GM21786 (cell line): ENCODE measurements at regions not wholly inside any gene's neighbourhood (a gene's known extent, or its start where the extent isn't known, plus 50 kb on each side); places are given as distances from the start of the nearest gene placed in this dataset.

Experiments used
- ATAC-seq: cut with Tn5 transposase; IDR thresholded peaks from one replicate; pipeline ENCODE4 v1.9.1; 2021; ENCODE audit not compliant: unreplicated experiment

DNA sequence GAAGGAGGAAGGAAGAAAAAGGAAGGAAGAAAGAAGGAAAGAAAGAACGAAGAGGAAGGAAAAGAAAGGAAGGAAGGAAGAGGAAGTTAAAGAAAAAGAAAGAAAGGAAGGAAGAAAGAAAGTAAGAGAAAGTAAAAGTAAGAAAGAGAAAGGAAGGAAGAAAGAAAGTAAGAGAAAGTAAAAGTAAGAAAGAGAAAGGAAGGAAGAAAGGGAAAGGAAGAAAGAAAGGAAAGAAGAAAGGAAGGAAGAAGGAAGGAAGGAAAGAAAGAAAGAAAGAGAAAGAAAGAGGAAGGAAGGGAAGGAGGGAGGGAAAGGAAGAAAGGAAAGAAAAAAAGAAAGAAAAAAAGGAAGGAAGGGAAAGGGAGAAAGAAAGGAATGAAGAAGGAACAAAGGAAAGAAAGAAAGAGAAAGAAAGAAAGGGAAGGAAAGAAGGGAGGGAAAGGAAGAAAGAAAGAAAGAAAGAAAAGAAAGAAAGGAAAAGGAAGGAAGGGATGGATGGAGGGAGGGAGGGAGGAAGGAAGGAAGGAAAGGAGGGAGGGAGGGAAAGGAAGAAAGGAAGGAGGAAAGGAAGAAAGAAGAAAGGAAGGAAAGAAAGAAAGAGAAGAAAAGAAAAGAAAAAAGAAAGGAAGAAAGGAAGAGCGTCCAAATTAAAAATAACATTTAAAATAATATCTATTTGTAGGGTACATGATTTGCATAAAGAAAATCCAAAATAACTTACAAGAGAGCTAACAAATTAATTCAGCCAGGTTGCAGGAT is 827.9 kb downstream of the TSN start:
- ATAC-seq, result no peak

GRCh38 chr2:122590524-122590923 is 835.1 kb downstream of the TSN start:
- no peak for ATAC-seq

- no peak for ATAC-seq
Measured at GRCh38 chr2:122595065-122595464, 839.6 kb downstream of the TSN start.

DNA sequence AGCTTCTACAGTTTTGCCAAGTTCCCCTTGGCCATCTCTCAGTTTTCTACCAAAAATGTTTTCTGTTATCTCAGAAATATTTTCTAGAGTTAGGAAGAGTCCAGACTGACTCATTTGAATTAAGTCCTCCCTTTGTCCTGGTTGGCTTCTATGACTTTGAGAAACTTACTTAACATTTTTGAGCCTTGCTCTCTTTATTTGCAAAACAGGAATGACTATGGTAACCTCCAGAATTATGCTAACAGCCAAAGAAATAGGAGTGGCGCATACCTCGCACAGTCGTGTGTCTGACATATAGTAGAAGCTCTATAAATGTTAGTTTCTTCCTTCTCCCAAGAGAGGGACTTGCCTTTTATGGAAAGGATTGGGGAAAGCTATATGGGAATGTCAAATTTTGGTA is 841.1 kb downstream of the TSN start:
- ATAC-seq, result no peak

DNA sequence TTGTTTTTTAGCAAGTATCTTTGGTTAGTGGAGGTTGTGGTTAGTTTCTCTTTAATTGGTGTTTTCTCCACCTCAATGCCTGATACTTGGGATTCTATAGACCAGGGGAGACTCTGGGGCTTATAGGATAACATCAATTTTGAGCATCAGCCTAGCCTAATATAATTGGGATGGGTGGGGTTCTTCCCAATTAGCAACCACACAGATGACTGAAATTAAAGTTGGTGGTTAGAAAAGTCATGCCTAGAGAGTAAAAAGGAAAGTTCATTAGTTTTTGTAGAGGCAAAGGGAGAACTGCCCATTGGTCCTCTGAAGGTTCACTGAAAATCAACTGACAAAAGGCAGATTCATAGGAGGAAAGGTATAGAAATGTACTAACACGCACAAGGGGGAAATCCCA is 843.3 kb downstream of the TSN start:
- ATAC-seq, result no peak

DNA sequence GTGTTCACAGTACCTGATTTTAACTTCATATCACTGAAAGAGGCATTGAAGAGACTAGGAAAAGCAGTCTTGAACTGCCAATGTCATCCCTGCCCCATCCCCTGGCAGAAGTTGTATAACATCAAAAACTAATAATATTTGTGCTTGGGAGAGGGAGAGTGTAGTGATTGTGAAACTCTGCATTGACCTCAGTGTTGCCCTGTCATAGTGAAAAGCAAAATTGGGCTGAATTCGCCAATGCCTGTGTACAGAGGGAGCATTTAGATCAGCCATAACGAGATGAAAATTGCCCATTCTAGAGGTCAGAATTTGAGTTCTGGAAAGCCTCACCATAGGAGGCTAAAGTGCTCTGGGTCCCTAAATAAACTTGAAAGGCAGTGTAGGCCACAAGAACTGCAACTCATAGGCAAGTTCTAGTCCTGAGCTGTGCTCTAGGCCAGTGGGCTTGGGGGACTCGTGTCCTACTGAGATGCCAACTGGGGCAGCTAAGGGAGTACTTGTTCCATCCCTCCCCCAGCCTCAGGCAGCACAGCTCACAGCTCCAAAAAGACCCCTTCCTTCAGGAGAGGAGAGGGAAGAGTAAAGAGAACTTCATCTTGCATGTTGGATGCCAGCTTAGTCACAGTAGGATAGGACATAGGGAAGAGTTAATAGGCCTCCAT is 855.6 kb downstream of the TSN start:
- ATAC-seq, result no peak

- ATAC-seq, result no peak
Measured at GRCh38 chr2:122622934-122623333, 867.5 kb downstream of the TSN start.

DNA sequence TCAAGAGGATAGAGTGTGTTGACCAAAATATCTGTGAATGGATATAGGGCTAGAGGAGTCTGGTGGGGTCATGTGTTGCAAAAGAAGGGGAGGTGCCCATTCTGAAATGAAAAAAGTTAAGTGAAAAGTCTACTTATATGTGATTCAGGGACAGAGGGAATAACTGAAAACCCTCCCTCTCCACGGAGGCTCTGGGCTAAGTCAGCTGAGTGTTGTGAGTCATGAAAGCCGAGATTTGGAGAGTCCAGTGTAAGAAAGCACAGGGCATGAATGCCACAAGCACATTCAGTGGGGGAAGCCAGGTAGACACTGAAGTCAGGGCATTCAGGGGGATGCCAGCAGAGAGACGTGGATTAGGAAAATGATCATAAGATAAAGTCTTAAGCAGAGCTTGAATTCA is 871.9 kb downstream of the TSN start:
- ATAC-seq, result no peak

DNA sequence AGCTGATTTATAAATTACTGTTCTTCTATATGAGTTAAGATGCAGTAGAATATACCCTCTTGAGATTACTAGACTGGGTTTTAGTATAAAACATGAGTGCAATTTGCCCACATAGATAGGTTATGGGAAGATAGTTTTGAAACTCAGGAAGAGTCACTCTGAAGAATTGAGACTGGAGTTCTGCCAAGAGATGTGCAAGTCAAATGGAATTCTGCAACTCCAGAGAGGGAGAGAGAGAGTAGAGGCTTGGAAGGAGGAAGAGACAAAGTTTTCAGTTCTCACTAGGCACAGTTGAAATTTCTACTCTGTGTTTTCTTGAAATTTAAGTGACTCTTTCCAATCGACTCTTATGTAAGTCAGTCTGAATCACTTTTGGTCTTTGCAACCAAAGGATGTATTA is 878.8 kb downstream of the TSN start:
- ATAC-seq, result no peak

DNA sequence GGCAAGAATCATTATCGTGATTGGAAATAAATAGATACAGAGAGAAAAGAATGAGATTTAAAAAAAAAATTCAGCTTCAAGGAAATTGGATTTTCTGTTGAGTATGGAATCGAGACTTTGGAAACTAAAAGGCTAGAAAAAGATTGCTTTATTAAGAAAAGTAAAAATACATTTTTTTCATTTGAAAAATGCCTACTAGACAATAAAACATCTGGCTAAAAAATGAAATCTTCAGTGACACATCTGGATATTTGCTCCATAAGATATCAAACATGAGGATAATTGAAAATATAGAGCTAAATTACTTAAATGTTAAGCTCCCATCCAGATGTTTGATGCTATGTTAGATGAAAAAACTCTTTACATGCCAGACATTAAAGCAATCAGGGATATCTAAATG is 879.5 kb downstream of the TSN start:
- no peak for ATAC-seq

DNA sequence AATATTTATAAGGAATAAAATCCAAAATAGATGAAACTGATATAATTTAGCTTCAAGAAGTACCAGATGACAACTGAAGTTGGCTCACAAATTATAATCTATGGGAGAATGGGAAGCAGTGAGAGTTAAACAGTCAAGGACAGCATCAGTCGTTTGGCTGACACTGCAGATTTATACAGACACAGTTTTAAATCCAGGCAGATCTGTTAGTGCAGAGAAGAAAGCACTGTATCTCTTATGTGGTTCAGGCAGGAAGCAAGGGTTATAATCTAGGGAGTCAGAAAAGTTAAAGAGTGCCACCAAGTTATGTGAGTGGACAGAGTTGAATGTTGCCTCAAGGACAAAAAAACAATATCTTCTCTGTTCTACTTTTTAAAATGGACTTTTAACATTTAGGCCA is 880.2 kb downstream of the TSN start:
- no peak for ATAC-seq

DNA sequence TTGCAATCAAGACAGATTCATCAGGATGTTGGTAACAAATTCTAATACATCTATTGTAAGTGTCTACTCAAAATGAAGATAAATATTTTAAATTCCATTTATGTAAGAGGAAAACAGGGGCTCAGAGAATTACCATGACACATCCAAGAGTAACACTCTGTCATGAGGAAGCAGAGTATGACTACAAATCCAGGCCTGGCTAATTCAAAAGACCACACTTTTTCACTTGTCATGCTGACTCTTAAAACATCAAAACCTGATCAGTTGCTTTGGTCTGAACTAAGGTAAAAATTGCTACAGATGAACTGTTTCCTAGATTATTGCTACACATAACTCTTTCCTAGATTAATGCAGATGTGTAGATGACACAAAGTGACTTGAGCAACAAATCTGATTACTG is 880.6 kb downstream of the TSN start:
- ATAC-seq, result no peak

DNA sequence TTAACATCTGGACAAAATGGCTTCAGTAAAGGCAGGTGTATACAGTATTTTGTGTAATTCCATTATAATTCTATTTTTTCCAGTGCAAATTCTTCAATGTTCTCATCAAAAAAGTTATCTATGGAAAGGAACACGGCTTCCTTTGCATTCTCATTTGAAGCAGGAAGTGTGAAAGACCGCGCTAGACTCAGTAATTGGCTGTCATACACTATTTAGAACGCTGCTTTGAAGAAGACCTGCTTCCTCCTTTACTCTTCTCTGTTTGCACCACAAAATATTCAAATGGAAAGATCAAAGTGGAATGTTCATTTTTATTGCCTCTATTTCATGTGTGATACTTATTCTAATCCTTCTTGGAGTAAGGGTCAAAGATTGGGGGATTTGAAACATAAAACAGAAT is 883.7 kb downstream of the TSN start:
- no peak for ATAC-seq

- no peak for ATAC-seq
Measured at GRCh38 chr2:122639711-122640110, 884.3 kb downstream of the TSN start.

DNA sequence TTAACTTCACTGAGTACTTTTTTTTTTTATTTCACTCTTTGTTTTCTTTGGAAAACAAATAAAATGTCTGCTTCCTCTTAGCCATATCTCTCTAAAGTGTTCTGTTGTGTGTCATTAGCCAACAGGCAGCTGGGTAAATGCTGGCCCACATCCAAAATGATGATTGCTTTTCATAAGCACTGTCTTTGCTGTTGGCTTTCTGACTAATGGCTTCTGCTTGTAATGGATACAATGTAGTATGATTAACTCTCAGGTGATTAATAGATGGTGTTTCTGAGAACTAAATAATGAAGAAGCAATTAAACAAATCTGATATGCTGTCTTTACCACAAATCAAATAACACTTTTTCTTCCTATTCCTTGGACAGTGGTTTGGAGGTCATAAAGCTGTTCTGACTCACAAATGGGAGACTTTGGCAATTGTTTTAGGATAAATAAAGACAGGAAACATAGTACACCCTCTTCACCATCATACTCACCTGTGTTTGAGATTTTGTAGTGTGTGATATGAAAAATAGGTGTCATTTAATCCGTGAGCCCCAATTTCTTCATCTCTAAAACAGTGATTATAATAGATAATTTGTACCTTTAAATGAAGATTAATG is 888.4 kb downstream of the TSN start:
- no peak for ATAC-seq

DNA sequence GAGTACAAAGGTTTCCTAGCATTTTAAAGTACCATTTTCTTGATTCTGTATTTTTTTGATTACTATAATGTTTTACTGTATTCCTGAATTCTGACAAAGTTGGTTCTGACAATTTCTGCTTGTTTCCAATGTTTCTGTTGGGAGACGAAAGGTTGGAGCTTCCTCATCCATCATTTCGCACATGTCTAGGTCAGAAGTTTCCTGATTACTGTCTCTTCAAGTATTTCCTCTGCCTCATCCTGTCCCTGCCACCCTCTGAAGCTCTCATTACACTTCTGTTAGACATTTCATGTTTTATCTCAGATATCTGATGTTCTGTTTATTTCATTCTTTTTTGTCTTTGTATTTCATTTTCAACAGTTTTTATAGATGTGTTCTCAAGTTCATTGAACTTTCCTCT is 895.8 kb downstream of the TSN start:
- no peak for ATAC-seq

- ATAC-seq, result no peak
Measured at GRCh38 chr2:122651780-122652179, 896.3 kb downstream of the TSN start.

GRCh38 chr2:122652670-122653069 is 897.2 kb downstream of the TSN start:
- ATAC-seq, result no peak

DNA sequence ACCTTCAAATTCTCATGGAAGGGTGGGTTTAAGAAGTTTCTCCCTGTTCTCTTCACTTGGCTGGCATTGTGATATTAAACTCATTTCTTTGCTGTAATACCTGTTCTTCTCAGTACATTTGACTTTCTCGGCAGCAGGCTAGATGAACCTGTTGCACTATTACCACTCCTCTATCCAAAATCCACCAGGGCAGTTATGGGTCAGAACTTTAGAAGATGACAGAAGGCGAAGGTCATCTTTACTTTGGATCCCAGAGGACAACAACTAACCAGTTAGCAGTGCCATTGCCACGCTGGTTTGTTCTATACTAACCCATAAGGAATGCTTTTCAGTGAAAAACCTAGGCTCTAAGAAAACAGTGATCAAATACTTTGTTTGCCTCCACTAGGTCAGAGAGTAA is 901.0 kb downstream of the TSN start:
- no peak for ATAC-seq

- ATAC-seq, result no peak
Measured at GRCh38 chr2:122660786-122661634, 905.6 kb downstream of the TSN start.

- ATAC-seq, result no peak
Measured at GRCh38 chr2:122663620-122664019, 908.2 kb downstream of the TSN start.

DNA sequence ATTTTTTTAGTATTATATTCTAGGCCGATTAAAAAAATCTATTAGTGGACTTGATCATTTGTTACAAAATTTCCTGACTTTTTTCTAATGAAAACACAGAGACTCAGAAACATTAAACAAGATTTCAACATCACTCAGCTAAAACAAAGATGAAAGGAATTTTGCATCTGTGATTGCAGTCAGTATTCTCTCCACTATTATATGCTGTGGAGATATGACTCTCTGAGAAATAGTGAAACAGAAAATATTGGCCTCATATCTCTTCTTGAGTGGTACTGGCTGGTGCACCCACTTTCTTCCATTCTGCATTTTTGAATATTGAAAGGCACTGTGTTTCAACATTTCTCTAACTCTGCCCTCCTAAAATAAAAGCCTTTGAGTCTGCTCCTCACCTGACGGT is 914.2 kb downstream of the TSN start:
- no peak for ATAC-seq
